ENCODE measurements at regions not wholly inside any gene's neighbourhood (a gene's known extent, or its start where the extent isn't known, plus 50 kb on each side); places are given as distances from the start of the nearest gene placed in this dataset.

DNA sequence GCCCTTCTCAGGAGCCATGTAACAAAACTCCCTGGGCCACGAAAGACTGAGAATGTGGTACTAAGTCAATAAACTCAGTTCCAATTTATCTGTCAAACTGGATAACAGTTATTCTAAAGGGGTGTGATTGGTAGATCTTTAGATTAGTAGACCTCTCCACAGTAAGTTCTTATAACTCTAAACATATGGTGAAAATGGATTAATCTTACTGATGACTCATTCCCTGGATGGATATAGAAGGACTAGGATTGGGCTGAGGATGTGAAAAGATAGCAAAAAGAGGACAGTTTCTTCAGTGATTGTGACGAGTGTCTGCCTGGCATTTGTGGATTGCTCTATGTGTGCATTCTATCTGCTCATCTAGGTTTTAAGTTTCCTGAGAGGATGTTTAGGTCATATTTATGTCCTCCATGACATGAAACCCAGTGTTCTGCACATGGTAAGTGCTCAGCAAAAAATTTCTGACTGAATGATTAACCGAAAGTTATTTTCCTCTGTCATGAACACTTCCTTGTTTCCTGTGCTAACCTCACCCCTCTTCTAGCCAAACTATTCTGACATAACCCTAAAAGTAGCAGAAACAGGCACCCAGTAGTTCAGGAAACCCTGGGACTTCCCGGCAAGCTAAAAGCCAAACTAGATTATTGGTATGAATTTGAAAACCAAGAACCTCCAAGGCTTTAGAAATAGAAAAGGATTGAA, 397.5 kb upstream of the PLXNA2 start:
- H3K27me3 ChIP-seq = peaks cover 0 to 4% (median 0%) of the 10 kb centered on the region in 4 donors
- TF ChIP-seq, protein P1, sequence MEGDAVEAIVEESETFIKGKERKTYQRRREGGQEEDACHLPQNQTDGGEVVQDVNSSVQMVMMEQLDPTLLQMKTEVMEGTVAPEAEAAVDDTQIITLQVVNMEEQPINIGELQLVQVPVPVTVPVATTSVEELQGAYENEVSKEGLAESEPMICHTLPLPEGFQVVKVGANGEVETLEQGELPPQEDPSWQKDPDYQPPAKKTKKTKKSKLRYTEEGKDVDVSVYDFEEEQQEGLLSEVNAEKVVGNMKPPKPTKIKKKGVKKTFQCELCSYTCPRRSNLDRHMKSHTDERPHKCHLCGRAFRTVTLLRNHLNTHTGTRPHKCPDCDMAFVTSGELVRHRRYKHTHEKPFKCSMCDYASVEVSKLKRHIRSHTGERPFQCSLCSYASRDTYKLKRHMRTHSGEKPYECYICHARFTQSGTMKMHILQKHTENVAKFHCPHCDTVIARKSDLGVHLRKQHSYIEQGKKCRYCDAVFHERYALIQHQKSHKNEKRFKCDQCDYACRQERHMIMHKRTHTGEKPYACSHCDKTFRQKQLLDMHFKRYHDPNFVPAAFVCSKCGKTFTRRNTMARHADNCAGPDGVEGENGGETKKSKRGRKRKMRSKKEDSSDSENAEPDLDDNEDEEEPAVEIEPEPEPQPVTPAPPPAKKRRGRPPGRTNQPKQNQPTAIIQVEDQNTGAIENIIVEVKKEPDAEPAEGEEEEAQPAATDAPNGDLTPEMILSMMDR (IDR thresholded peaks at IDR 0.05) = no peak
- H3K27ac ChIP-seq = no peak overlapping the region
- ATAC-seq = no peak
- no peak for DNase-seq
- no peak overlapping the region for H3K4me3 ChIP-seq
- H3K4me1 ChIP-seq = no peaks in the 10 kb centered on the region
- FAIRE-seq = no peak
- WGBS, 2 donors = 65% methylated on average over 4 of the region's 4 CpGs
- no peaks in the 10 kb centered on the region for H3K36me3 ChIP-seq
- intact Hi-C loops (cut with DNase I) = loop anchor here in 1 of 3 donors (10.0 kb wide), 1 partner anchor 553 kb away; no protein-coding TSS in a partner anchor
- H3K9me3 ChIP-seq = no peaks in the 10 kb centered on the region

DNA sequence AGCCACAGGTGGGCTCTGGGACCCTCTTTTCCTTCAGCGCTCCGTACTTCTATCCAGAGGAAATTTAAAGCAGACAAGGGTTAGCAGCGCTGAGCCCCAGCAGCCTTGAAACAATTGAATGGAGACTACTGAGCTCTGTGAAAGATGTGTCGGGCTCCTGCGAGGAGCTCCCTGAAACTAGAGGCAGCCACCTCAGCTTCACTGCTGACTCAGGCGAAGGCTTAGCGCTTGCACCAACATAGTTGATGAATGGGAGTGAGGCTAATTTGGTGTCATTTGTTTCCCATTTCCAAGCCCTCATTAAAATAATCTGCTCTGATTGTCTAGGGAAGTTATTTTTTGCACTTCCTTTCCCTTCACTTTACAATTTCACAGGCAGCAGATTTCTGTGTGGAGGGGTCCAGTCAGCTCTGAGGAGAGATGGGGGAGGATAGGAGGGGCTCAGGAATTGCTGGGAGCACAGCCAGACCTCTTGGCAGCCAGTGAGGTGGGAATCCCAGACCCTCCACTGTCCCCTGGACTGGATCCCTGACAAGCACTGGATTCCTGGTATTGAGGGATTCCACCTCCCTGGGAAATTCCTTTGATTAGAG, 398.9 kb upstream of the PLXNA2 start:
- ATAC-seq = no peak
- Histone ChIP-seq H3K36me3 (no peaks in the 10 kb centered on the region), H3K27me3 (no peaks in the 10 kb centered on the region), H3K4me1 (no peaks in the 10 kb centered on the region), H3K4me3 (no peak overlapping the region), H3K27ac (no peak overlapping the region), H3K9me3 (no peaks in the 10 kb centered on the region)
- FAIRE-seq = no peak
- intact Hi-C loops (cut with DNase I) = loop anchor here in 1 of 3 donors (10.0 kb wide), 1 partner anchor 552 kb away; no protein-coding TSS in a partner anchor
- TF ChIP-seq, protein P1 (IDR thresholded peaks at IDR 0.05) = no peak
- WGBS, 2 donors = 66 to 71% methylated on average over 7 of the region's 7 CpGs
- no peak for DNase-seq

DNA sequence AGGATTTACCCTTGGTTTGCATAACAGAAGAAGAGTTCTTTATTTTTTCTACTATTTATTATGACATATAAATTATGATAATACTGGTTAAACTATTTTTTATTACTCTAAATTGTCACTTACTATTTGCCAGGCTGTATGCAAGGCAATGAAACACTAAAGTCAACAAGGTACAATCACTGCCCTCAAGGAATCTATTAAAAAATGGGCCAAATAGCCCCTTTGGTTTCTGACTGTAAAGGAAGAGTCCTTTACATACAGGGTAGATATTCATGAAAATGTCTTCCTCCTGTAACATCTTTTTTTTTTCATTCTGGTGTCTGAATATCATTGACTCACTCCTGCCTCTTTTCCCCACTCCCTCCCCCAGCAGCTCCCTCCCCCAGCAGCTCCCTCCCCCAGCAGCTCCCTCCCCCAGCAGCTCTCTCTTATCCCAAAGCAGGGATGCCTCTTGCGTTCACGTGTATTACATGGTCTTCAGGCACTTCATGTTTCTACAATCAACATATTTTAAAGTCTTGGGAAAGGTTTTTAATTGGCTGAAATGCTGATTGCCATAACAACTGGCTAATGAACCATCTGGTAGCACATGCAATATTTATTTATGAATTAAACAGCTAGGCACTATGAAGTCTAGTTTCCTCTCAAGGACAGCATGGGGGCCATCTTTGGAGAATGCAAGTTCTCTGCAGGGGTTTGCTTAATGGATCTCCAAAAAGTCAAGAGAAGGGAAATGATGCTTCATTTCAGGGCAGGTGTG, 400.4 kb upstream of the PLXNA2 start:
- DNase-seq (no peak), ATAC-seq (no peak), FAIRE-seq (no peak)
- no peaks in the 10 kb centered on the region for H3K27me3 ChIP-seq
- H3K27ac ChIP-seq = no peak overlapping the region
- H3K4me1 ChIP-seq = no peaks in the 10 kb centered on the region
- no peaks in the 10 kb centered on the region for H3K9me3 ChIP-seq
- H3K4me3 ChIP-seq = no peak overlapping the region
- no peaks in the 10 kb centered on the region for H3K36me3 ChIP-seq
- intact Hi-C loops (cut with DNase I) = loop anchor here in 1 of 3 donors (10.0 kb wide), 1 partner anchor 550 kb away; no protein-coding TSS in a partner anchor
- TF ChIP-seq, protein P1 (IDR thresholded peaks at IDR 0.05) = no peak
- 24 to 47% methylated on average over 2 of the region's 2 CpGs for WGBS, 2 donors

DNA sequence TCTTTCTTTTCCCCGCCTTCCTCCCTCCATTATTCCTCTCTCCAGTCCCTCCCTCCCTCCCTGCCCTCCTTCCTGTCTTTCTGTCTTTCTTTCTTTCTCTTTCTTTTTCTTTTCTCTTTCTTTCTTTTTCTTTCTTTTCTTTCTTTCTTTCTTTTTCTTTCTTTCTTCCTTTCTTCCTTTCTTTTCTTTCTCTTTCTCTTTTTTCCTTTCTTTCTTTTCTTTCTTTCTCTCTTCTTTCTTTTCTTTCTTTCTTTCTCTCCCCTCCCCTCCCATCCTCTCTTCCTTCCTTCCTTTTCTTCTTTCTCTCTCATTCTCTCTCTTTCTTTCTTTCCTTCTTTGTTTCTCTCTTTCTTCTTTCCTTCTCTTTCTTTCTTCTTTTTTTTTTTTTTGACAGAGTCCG, 402.2 kb upstream of the PLXNA2 start:
- WGBS, 2 donors = 76 to 85% methylated on average over 2 of the region's 2 CpGs
- no peak overlapping the region for H3K4me3 ChIP-seq
- no peaks in the 10 kb centered on the region for H3K36me3 ChIP-seq
- DNase-seq = no peak
- TF ChIP-seq, protein P1 (IDR thresholded peaks at IDR 0.05) = no peak
- H3K9me3 ChIP-seq = no peaks in the 10 kb centered on the region
- peaks cover 0 to 2% (median 0%) of the 10 kb centered on the region in 4 donors for H3K27me3 ChIP-seq
- no peak for FAIRE-seq
- no peak for ATAC-seq
- no peak overlapping the region for H3K27ac ChIP-seq
- intact Hi-C loops (cut with DNase I) = loop anchor here in 1 of 3 donors (10.0 kb wide), 1 partner anchor 548 kb away; no protein-coding TSS in a partner anchor
- no peaks in the 10 kb centered on the region for H3K4me1 ChIP-seq
